Ascending aorta (tissue), 2 donors: ENCODE measurements at regions not wholly inside any gene's neighbourhood (a gene's known extent, or its start where the extent isn't known, plus 50 kb on each side); places are given as distances from the start of the nearest gene placed in this dataset.
"Not testable (repeated sequence)": the region's sequence is repeated elsewhere in the genome, so short reads cannot be mapped to it uniquely, and the experiment has no call there.

ENCODE experiments used
- DNase-seq, 2 donors: peaks; one replicate each; pipeline ENCODE4 v3.0.0-alpha.2; 2019; ENCODE audit warnings: low spot score in 2 of 2
- H3K27ac ChIP-seq, 2 donors: fragments of 200-600 bp; sonication (generic); one replicate each; pipeline ENCODE4 v1.5.1; 2016 to 2017; ENCODE audit warnings: mild to moderate bottlenecking in 1 of 2
- H3K27me3 ChIP-seq: fragments of 200-600 bp; sonication (generic); one replicate; pipeline ENCODE4 v1.5.1; 2017
- H3K36me3 ChIP-seq, 2 donors: fragments of 200-600 bp; sonication (generic); one replicate each; pipeline ENCODE4 v1.5.1; 2016
- H3K4me1 ChIP-seq, 2 donors: fragments of 200-600 bp; sonication (generic); one replicate each; pipeline ENCODE4 v1.5.1; 2016 to 2017; ENCODE audit warnings: mild to moderate bottlenecking in 1 of 2
- H3K4me3 ChIP-seq, 2 donors: fragments of 200-600 bp; sonication (generic); one replicate each; pipeline ENCODE4 v1.5.1; 2016 to 2017; ENCODE audit warnings: mild to moderate bottlenecking in 1 of 2
- H3K9me3 ChIP-seq, 2 donors: fragments of 200-600 bp; sonication (generic); one replicate each; pipeline ENCODE4 v1.5.1; 2016
- CTCF ChIP-seq, 3 experiments: fragments of 200-600 bp in 2 of 3; fragments of 450-650 bp in 1 of 3; sonication (generic) in 2 of 3; IDR thresholded peaks; one replicate each; pipeline ENCODE4 v1.5.1; 2016 to 2019; ENCODE audit warnings: antibody characterized with exemption in 3 of 3, mild to moderate bottlenecking in 1 of 3, moderate library complexity in 1 of 3
- intact Hi-C: fragments of 100-400 bp; cut with DNase I; formaldehyde crosslinking; loops from one replicate; pipeline ENCODE4 v1.15.1; 2023

DNA sequence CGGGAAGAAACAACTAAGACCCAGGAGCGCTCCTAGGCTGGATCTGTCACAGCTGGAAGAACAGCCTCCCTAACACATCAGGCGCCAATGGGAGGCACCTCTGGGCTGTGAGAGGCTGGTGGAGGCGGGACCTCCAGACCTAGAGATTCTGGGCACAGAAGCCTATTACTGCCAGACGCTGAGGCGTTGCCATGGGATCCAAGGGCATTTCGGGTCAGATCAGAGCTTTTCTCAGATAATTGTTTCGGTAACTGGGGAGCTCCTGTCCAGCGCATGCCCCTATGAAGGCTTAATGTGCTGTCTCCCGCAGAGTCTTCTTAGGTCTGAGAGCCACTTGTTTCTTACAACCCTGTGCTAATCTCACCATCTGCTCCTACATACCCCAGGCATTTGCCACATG lies 339.2 kb downstream of the ZNF716 start:
- H3K4me3 ChIP-seq: no peak overlapping the region
- TF ChIP-seq CTCF (IDR thresholded peaks at IDR 0.05): no peak
- H3K27ac ChIP-seq: no peak overlapping the region
- intact Hi-C loops: no loop called here
- no peaks in the 10 kb centered on the region for H3K36me3 ChIP-seq
- no peak for DNase-seq
- H3K4me1 ChIP-seq: no peaks in the 10 kb centered on the region
- H3K27me3 ChIP-seq: no peaks in the 10 kb centered on the region
- no peaks in the 10 kb centered on the region for H3K9me3 ChIP-seq

GRCh38 chr7:57819491-57819981 lies 369.6 kb downstream of the ZNF716 start:
- no peaks in the 10 kb centered on the region for H3K4me1 ChIP-seq
- TF ChIP-seq CTCF (IDR thresholded peaks at IDR 0.05): no peak
- H3K9me3 ChIP-seq: no peaks in the 10 kb centered on the region
- no peak overlapping the region for H3K4me3 ChIP-seq
- H3K27me3 ChIP-seq: no peaks in the 10 kb centered on the region
- no peak overlapping the region for H3K27ac ChIP-seq
- no peaks in the 10 kb centered on the region for H3K36me3 ChIP-seq
- intact Hi-C loops: no loop called here
- DNase-seq: no peak

DNA sequence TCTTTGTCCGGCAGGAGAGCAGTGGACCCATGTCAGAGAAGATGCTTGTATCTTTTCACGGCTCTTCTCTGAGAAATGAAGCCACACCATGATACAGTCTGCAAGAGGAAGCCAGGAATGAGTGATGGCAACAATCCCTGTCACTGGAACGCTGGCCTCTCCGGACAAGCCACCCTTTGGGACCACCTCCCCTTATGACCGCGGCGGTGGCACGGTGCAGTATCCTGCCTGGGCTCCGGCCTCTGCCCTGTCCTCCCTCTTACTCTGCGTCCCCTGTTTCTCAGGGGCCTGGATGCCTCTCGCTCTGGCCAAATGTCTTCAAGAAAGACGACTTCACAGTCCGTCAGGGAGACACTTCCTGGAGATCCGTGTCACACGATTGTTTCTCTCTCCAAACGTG lies 370.5 kb downstream of the ZNF716 start:
- Histone ChIP-seq H3K27ac (no peak overlapping the region), H3K4me1 (no peaks in the 10 kb centered on the region), H3K4me3 (no peak overlapping the region), H3K27me3 (no peaks in the 10 kb centered on the region), H3K36me3 (no peaks in the 10 kb centered on the region), H3K9me3 (no peaks in the 10 kb centered on the region)
- no peak for TF ChIP-seq CTCF (IDR thresholded peaks at IDR 0.05)
- no peak for DNase-seq
- intact Hi-C loops: no loop called here

- H3K9me3 ChIP-seq: no peaks in the 10 kb centered on the region
- no peak for TF ChIP-seq CTCF (IDR thresholded peaks at IDR 0.05)
- H3K27me3 ChIP-seq: no peaks in the 10 kb centered on the region
- H3K4me3 ChIP-seq: no peak overlapping the region
- H3K36me3 ChIP-seq: no peaks in the 10 kb centered on the region
- no peak for DNase-seq
- H3K4me1 ChIP-seq: no peaks in the 10 kb centered on the region
- intact Hi-C loops: no loop called here
- no peak overlapping the region for H3K27ac ChIP-seq
These were observed 371.7 kb downstream of the ZNF716 start for GRCh38 chr7:57821438-57822382.

- DNase-seq, intact Hi-C loops, H3K4me1 ChIP-seq, H3K27me3 ChIP-seq, H3K36me3 ChIP-seq, H3K4me3 ChIP-seq, H3K27ac ChIP-seq, H3K9me3 ChIP-seq: not testable (repeated sequence)
These were observed 376.6 kb downstream of the ZNF716 start for GRCh38 chr7:57826548-57826947.

GRCh38 chr7:57835161-57835560 lies 385.2 kb downstream of the ZNF716 start:
- H3K27ac ChIP-seq, DNase-seq, H3K27me3 ChIP-seq, H3K4me3 ChIP-seq, intact Hi-C loops, H3K36me3 ChIP-seq, H3K4me1 ChIP-seq, H3K9me3 ChIP-seq: not testable (repeated sequence)

DNA sequence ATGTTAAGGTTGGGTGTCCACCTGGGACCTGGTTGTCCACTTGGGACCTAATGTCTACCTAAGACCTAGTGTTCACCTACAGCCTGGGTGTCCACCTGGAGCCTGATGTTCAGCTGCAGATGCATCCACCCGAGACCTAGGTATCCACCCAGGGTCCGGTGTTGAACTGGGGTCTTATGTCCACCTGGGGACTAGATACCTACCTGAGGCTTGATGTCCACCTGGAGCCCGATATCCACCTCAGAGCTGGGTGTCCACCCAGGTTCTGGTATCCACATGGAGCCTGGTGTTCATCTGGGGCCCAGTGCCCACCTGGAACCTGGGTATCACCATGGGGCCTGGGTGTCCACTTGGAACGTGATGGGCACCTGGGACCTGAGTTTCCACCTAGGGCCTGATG lies 389.2 kb downstream of the ZNF716 start:
- H3K4me1 ChIP-seq, H3K27ac ChIP-seq, H3K27me3 ChIP-seq, H3K9me3 ChIP-seq, H3K36me3 ChIP-seq, DNase-seq, intact Hi-C loops, H3K4me3 ChIP-seq: not testable (repeated sequence)
